Lower leg skin (tissue), 4 donors: ENCODE measurements at regions not wholly inside any gene's neighbourhood (a gene's known extent, or its start where the extent isn't known, plus 50 kb on each side); places are given as distances from the start of the nearest gene placed in this dataset.
"Not testable (repeated sequence)": the region's sequence is repeated elsewhere in the genome, so short reads cannot be mapped to it uniquely, and the experiment has no call there.

Experiments used
- DNase-seq, 2 donors: peaks; one replicate each; pipeline ENCODE4 v3.0.0-alpha.2; 2019; ENCODE audit warnings: low spot score in 2 of 2
- H3K4me3 ChIP-seq: fragments of 200-600 bp; sonication (generic); 2 replicates; pipeline ENCODE4 v1.5.1; 2017; ENCODE audit warnings: mild to moderate bottlenecking, low read depth; ENCODE audit not compliant: poor library complexity, severe bottlenecking
- POLR2A ChIP-seq, 2 donors: fragments of 450-650 bp; IDR thresholded peaks; one replicate each; pipeline ENCODE4 v1.6.1; 2016 to 2017; ENCODE audit warnings: antibody characterized with exemption in 2 of 2, mild to moderate bottlenecking in 1 of 2, moderate library complexity in 1 of 2
- WGBS, 2 donors: methylation state at CpG; one replicate each; pipeline ENCODE4 v1.1.5; 2018; 5-methylcytosine and 5-hydroxymethylcytosine counted together
- intact Hi-C: fragments of 100-400 bp; cut with DNase I; formaldehyde crosslinking; loops from one replicate; pipeline ENCODE4 v1.15.0; 2023; ENCODE audit warnings: low total_unique reads
- TF ChIP-seq, protein P1 (sequence below), 3 donors: fragments of 450-650 bp; IDR thresholded peaks; one replicate each; pipeline ENCODE4 v1.5.1; 2016; ENCODE audit warnings: antibody characterized with exemption in 3 of 3, mild to moderate bottlenecking in 3 of 3, moderate library complexity in 2 of 3

DNA sequence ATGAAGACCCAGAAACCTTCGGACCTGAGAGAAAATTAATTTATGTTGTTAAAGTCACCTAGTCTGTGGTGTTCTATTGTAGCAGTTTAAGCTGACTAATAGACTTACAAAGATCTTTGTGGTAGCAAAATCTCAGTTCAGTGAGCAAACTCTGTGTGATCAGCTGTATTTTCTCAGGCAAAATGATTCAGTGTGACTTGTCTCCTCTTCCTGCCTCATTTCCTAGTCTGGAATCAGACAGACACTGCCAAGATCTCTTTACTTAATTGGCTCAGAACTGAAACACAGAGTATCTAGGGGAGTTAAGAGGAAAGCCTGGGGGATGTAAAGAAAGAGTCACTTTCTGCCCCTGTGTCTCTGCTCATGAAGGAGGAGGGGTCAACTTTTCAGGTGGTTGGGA is 564.7 kb downstream of the KCNA4 start:
- H3K4me3 ChIP-seq, result no peak overlapping the region
- intact Hi-C loops, result no loop called here
- no peak for DNase-seq
- 59 to 63% methylated on average over 1 of the region's 1 CpG for WGBS, 2 donors
- TF ChIP-seq, protein P1, sequence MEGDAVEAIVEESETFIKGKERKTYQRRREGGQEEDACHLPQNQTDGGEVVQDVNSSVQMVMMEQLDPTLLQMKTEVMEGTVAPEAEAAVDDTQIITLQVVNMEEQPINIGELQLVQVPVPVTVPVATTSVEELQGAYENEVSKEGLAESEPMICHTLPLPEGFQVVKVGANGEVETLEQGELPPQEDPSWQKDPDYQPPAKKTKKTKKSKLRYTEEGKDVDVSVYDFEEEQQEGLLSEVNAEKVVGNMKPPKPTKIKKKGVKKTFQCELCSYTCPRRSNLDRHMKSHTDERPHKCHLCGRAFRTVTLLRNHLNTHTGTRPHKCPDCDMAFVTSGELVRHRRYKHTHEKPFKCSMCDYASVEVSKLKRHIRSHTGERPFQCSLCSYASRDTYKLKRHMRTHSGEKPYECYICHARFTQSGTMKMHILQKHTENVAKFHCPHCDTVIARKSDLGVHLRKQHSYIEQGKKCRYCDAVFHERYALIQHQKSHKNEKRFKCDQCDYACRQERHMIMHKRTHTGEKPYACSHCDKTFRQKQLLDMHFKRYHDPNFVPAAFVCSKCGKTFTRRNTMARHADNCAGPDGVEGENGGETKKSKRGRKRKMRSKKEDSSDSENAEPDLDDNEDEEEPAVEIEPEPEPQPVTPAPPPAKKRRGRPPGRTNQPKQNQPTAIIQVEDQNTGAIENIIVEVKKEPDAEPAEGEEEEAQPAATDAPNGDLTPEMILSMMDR (IDR thresholded peaks at IDR 0.05), result no peak
- no peak for TF ChIP-seq POLR2A (IDR thresholded peaks at IDR 0.05)

DNA sequence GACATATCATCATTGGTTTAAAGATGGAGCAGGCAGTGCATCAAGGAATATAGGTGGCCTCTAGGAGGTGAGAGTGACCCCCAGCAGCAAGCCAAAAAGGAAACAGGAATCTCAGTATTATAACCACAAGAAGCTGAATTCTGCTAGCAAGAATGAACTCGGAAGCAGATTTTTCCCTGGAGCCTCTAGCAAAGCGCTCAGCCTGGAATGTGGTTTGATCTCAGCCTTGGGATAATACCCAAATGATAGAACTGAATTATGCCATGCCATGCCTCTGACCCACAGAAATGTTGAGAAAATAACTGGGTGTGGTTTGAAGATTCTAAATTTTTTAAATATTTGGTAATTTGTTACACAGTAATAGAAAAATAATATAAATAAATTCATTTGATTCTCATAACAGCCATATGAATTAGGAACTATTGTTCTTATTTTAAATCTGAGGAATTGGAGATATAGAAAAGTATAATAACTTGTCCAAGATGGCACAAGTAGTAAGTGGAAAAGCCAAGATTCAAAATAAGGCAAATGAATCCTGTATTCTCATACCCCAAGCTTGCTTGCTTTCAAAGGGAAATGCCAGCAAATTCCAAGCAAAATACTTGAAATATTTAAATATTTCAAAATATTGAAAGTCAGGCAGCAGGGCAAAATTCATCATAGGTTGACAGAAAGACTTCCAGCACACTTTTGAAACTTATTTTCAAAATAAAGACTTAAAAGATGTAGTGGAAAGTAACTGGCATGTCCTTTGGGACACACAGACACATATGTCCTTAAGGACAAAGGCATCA is 567.4 kb downstream of the KCNA4 start:
- 39% methylated on average over 2 of the region's 2 CpGs for WGBS, 2 donors
- no peak for DNase-seq
- H3K4me3 ChIP-seq, result no peak overlapping the region
- no peak for TF ChIP-seq POLR2A (IDR thresholded peaks at IDR 0.05)
- TF ChIP-seq, protein P1 (IDR thresholded peaks at IDR 0.05), result no peak
- intact Hi-C loops, result no loop called here

- intact Hi-C loops, result no loop called here
- no peak for DNase-seq
- no peak overlapping the region for H3K4me3 ChIP-seq
- TF ChIP-seq, protein P1 (IDR thresholded peaks at IDR 0.05), result no peak
- TF ChIP-seq POLR2A (IDR thresholded peaks at IDR 0.05), result no peak
- WGBS, 2 donors, result 60 to 63% methylated on average over 3 of the region's 3 CpGs
Observed at GRCh38 chr11:29448246-29448877, 568.5 kb downstream of the KCNA4 start.

GRCh38 chr11:29447821-29448220 is 569.0 kb downstream of the KCNA4 start:
- intact Hi-C loops, result no loop called here
- no peak for TF ChIP-seq POLR2A (IDR thresholded peaks at IDR 0.05)
- TF ChIP-seq, protein P1 (IDR thresholded peaks at IDR 0.05), result no peak
- no peak for DNase-seq
- no peak overlapping the region for H3K4me3 ChIP-seq
- WGBS, 2 donors, result 73 to 80% methylated on average over 1 of the region's 1 CpG

GRCh38 chr11:29446132-29446531 is 570.7 kb downstream of the KCNA4 start:
- no peak overlapping the region for H3K4me3 ChIP-seq
- 93 to 94% methylated on average over 7 of the region's 7 CpGs for WGBS, 2 donors
- TF ChIP-seq, protein P1 (IDR thresholded peaks at IDR 0.05), result no peak
- TF ChIP-seq POLR2A (IDR thresholded peaks at IDR 0.05), result no peak
- intact Hi-C loops, result no loop called here
- DNase-seq, result no peak

DNA sequence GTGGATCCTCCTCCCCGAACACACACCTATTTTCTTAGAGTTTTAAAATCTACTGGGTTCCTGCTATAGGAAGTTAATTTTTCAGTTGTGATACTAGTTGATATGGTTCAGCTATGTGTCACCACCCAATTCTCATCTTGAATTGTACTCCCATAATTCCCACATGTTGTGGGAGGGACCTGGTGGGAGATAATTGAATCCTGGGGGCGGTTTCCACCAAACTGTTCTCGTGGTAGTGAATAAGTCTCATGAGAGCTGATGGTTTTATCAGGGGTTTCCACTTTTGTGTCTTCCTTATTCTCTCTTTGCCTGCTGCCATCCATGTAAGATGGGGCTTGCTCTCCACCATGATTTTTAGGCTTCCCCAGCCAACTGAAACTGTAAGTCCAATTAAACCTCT is 571.6 kb downstream of the KCNA4 start:
- DNase-seq, H3K4me3 ChIP-seq, intact Hi-C loops: not testable (repeated sequence)
- 71 to 80% methylated on average over 3 of the region's 3 CpGs for WGBS, 2 donors
